Ishikawa (cell line): ENCODE measurements at regions not wholly inside any gene's neighbourhood (a gene's known extent, or its start where the extent isn't known, plus 50 kb on each side); places are given as distances from the start of the nearest gene placed in this dataset.

ENCODE experiments used
- CEBPB ChIP-seq: IDR thresholded peaks from 2 replicates; pipeline ENCODE4 v1.6.1; 2012
- CREB1 ChIP-seq: IDR thresholded peaks from 2 replicates; pipeline ENCODE4 v1.6.1; 2012; ENCODE audit warnings: low read depth
- EGR1 ChIP-seq: IDR thresholded peaks from 2 replicates; pipeline ENCODE4 v1.6.1; 2012
- EP300 ChIP-seq: IDR thresholded peaks from 2 replicates; pipeline ENCODE4 v1.6.1; 2012; ENCODE audit warnings: borderline replicate concordance
- FOXM1 ChIP-seq: IDR thresholded peaks from 2 replicates; pipeline ENCODE4 v1.6.1; 2012; ENCODE audit warnings: low read depth, borderline replicate concordance
- MAX ChIP-seq: IDR thresholded peaks from 2 replicates; pipeline ENCODE4 v1.6.1; 2012
- NFIC ChIP-seq: IDR thresholded peaks from 2 replicates; pipeline ENCODE4 v1.6.1; 2012
- RAD21 ChIP-seq: IDR thresholded peaks from 2 replicates; pipeline ENCODE4 v1.6.1; 2012; ENCODE audit warnings: low read depth
- REST ChIP-seq: IDR thresholded peaks from 2 replicates; pipeline ENCODE4 v1.6.1; 2012; ENCODE audit warnings: low read depth, mild to moderate bottlenecking
- TAF1 ChIP-seq: IDR thresholded peaks from 2 replicates; pipeline ENCODE4 v1.6.1; 2012; ENCODE audit warnings: low read depth, mild to moderate bottlenecking
- TCF12 ChIP-seq: IDR thresholded peaks from 2 replicates; pipeline ENCODE4 v1.6.1; 2012; ENCODE audit warnings: low read depth
- TEAD4 ChIP-seq: IDR thresholded peaks from 2 replicates; pipeline ENCODE4 v1.6.1; 2012
- USF1 ChIP-seq: IDR thresholded peaks from 2 replicates; pipeline ENCODE4 v1.6.1; 2012
- YY1 ChIP-seq: IDR thresholded peaks from 2 replicates; pipeline ENCODE4 v1.6.1; 2012; ENCODE audit warnings: low read depth
- ZBTB7A ChIP-seq: IDR thresholded peaks from 2 replicates; pipeline ENCODE4 v1.6.1; 2012; ENCODE audit warnings: low read depth

- TF ChIP-seq YY1 = no peak
- no peak for TF ChIP-seq TCF12
- TF ChIP-seq MAX = no peak
- no peak for TF ChIP-seq USF1
- no peak for TF ChIP-seq RAD21
- no peak for TF ChIP-seq REST
- no peak for TF ChIP-seq CEBPB
- TF ChIP-seq TEAD4 = no peak
- TF ChIP-seq EP300 = no peak
- TF ChIP-seq CREB1 = no peak
- TF ChIP-seq TAF1 = no peak
- no peak for TF ChIP-seq NFIC
- no peak for TF ChIP-seq ZBTB7A
- TF ChIP-seq EGR1 = no peak
- no peak for TF ChIP-seq FOXM1
Observed at GRCh38 chr2:236434593-236434992, 135.0 kb upstream of the ACKR3 start.

GRCh38 chr2:236440110-236440881 is 129.3 kb upstream of the ACKR3 start:
- no peak for TF ChIP-seq RAD21
- TF ChIP-seq TCF12 = no peak
- no peak for TF ChIP-seq MAX

GRCh38 chr2:236444187-236444586 is 125.4 kb upstream of the ACKR3 start:
- TF ChIP-seq CREB1 (no peak), CEBPB (no peak), YY1 (no peak), NFIC (no peak), TAF1 (no peak), FOXM1 (no peak), REST (no peak), ZBTB7A (no peak), EP300 (no peak), USF1 (no peak), MAX (no peak), EGR1 (no peak), TEAD4 (no peak), TCF12 (no peak), RAD21 (no peak)

- TF ChIP-seq EP300 = no peak
- no peak for TF ChIP-seq FOXM1
- TF ChIP-seq CEBPB = no peak
- no peak for TF ChIP-seq EGR1
- no peak for TF ChIP-seq MAX
- TF ChIP-seq CREB1 = no peak
- no peak for TF ChIP-seq RAD21
- no peak for TF ChIP-seq ZBTB7A
- TF ChIP-seq TAF1 = no peak
- TF ChIP-seq NFIC = no peak
- no peak for TF ChIP-seq TCF12
- TF ChIP-seq YY1 = no peak
- TF ChIP-seq REST = no peak
- TF ChIP-seq USF1 = no peak
- TF ChIP-seq TEAD4 = no peak
Observed at GRCh38 chr2:236445678-236446077, 123.9 kb upstream of the ACKR3 start.
